Left lung (tissue), 4 donors: ENCODE measurements at regions not wholly inside any gene's neighbourhood (a gene's known extent, or its start where the extent isn't known, plus 50 kb on each side); places are given as distances from the start of the nearest gene placed in this dataset.

Experiments used
- ATAC-seq: fragments of 200-7000 bp; cut with Tn5 transposase; one replicate; pipeline ENCODE4 v1.9.1; 2020; ENCODE audit warnings: moderate library complexity
- DNase-seq, 4 donors: peaks; one replicate each; pipeline ENCODE4 v3.0.0-alpha.2; 2013 to 2020
- H3K27ac ChIP-seq, 2 donors: fragments of 200-600 bp; sonication (generic) in 1 of 2; one replicate each; pipeline versions ENCODE4 v1.5.0 to v1.8.0; 2020 to 2021
- H3K27me3 ChIP-seq, 2 donors: fragments of 200-600 bp; sonication (generic) in 1 of 2; one replicate each; pipeline versions ENCODE4 v1.5.0 to v1.8.0; 2020 to 2021
- H3K36me3 ChIP-seq, 2 donors: fragments of 200-600 bp; sonication (generic) in 1 of 2; one replicate each; pipeline versions ENCODE4 v1.5.0 to v1.8.0; 2020 to 2021
- H3K4me1 ChIP-seq, 2 donors: fragments of 200-600 bp; one replicate each; pipeline ENCODE4 v1.8.0; 2021
- H3K4me3 ChIP-seq, 2 donors: fragments of 200-600 bp; sonication (generic) in 1 of 2; one replicate each; pipeline versions ENCODE4 v1.5.0 to v1.8.0; 2020 to 2021; ENCODE audit warnings: mild to moderate bottlenecking in 1 of 2
- H3K9me3 ChIP-seq, 2 donors: fragments of 200-600 bp; sonication (generic) in 1 of 2; one replicate each; pipeline versions ENCODE4 v1.5.0 to v1.8.0; 2020 to 2021
- CTCF ChIP-seq, 2 donors: fragments of 200-600 bp; sonication (generic) in 1 of 2; IDR thresholded peaks; one replicate each; pipeline versions ENCODE4 v1.5.0 to v1.8.0; 2021; ENCODE audit warnings: antibody characterized with exemption in 2 of 2
- intact Hi-C, 2 donors: fragments of 100-400 bp; cut with DNase I; formaldehyde crosslinking; loops; one replicate each; pipeline versions ENCODE4 v1.11.2 to v1.14.2; 2022
- donor health status: DM: no; HTN: yes; CAD: no.
- donor health status: DM: no; HTN: no; CAD: no.

- Histone ChIP-seq H3K27ac (no peak overlapping the region), H3K4me3 (no peak overlapping the region), H3K27me3 (no peaks in the 10 kb centered on the region), H3K9me3 (no peaks in the 10 kb centered on the region), H3K36me3 (no peaks in the 10 kb centered on the region), H3K4me1 (no peaks in the 10 kb centered on the region)
- ATAC-seq: no peak
- intact Hi-C loops: no loop called here
- no peak for TF ChIP-seq CTCF (IDR thresholded peaks at IDR 0.05)
- DNase-seq: no peak
Measured at GRCh38 chr10:44581996-44582395, 197.1 kb upstream of the CXCL12 start.

GRCh38 chr10:44587488-44588318 lies 202.8 kb upstream of the CXCL12 start:
- DNase-seq: no peak
- H3K36me3 ChIP-seq: no peaks in the 10 kb centered on the region
- no peak for TF ChIP-seq CTCF (IDR thresholded peaks at IDR 0.05)
- ATAC-seq: no peak
- H3K4me1 ChIP-seq: no peaks in the 10 kb centered on the region
- intact Hi-C loops: no loop called here
- H3K27me3 ChIP-seq: peaks cover 0 to under 1% of the 10 kb centered on the region in 2 donors
- no peak overlapping the region for H3K4me3 ChIP-seq
- no peaks in the 10 kb centered on the region for H3K9me3 ChIP-seq
- no peak overlapping the region for H3K27ac ChIP-seq

- H3K4me3 ChIP-seq: no peak overlapping the region
- TF ChIP-seq CTCF (IDR thresholded peaks at IDR 0.05): no peak
- no peaks in the 10 kb centered on the region for H3K4me1 ChIP-seq
- no peak overlapping the region for H3K27ac ChIP-seq
- ATAC-seq (no peak), DNase-seq (no peak)
- peaks cover 0 to 6% of the 10 kb centered on the region in 2 donors for H3K27me3 ChIP-seq
- H3K36me3 ChIP-seq: no peaks in the 10 kb centered on the region
- intact Hi-C loops: no loop called here
- no peaks in the 10 kb centered on the region for H3K9me3 ChIP-seq
Measured at GRCh38 chr10:44589181-44589943, 204.5 kb upstream of the CXCL12 start.

GRCh38 chr10:44589944-44590449 lies 205.1 kb upstream of the CXCL12 start:
- no peak for ATAC-seq
- Histone ChIP-seq H3K27ac (no peak overlapping the region), H3K9me3 (no peaks in the 10 kb centered on the region), H3K27me3 (peaks cover 0 to 10% of the 10 kb centered on the region in 2 donors), H3K4me1 (no peaks in the 10 kb centered on the region), H3K4me3 (no peak overlapping the region), H3K36me3 (no peaks in the 10 kb centered on the region)
- intact Hi-C loops: no loop called here
- no peak for TF ChIP-seq CTCF (IDR thresholded peaks at IDR 0.05)
- no peak for DNase-seq

- Histone ChIP-seq H3K36me3 (no peaks in the 10 kb centered on the region), H3K4me1 (no peaks in the 10 kb centered on the region), H3K27ac (no peak overlapping the region), H3K9me3 (no peaks in the 10 kb centered on the region), H3K27me3 (peaks cover 0 to 10% of the 10 kb centered on the region in 2 donors), H3K4me3 (no peak overlapping the region)
- intact Hi-C loops: no loop called here
- ATAC-seq (no peak), DNase-seq (no peak)
- no peak for TF ChIP-seq CTCF (IDR thresholded peaks at IDR 0.05)
Measured at GRCh38 chr10:44591911-44592310, 207.0 kb upstream of the CXCL12 start.
